Endothelial cell of umbilical vein (primary cell): ENCODE measurements at regions not wholly inside any gene's neighbourhood (a gene's known extent, or its start where the extent isn't known, plus 50 kb on each side); places are given as distances from the start of the nearest gene placed in this dataset.

Experiments used
- EZH2 ChIP-seq: IDR thresholded peaks from 2 replicates; pipeline ENCODE4 v1.6.1; 2012; ENCODE audit warnings: borderline replicate concordance, low read depth, mild to moderate bottlenecking, moderate library complexity, low read length, inconsistent platforms; ENCODE audit not compliant: severe bottlenecking
- POLR2A ChIP-seq: IDR thresholded peaks from 2 replicates; pipeline ENCODE4 v1.6.1; 2012; ENCODE audit warnings: low read depth, mild to moderate bottlenecking, control low read depth, low read length

DNA sequence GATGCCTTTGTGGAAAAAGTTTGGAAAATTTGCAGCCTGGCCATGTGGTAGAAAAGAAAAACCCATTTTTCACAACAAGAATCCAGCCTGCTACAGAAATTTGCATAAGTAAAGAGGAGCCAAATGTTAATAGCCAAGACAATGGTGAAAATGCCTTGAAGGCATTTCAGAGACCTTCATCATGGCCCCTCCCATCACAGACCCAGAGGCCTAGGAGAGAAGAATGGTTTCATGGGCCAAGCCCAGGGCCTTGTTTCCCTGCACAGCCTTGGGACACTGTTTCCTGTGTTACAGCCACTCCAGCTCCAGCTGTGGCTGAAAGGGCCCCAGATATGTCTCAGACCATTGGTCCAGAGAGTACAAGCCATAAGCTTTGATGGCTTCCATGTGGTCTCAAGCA, 101.4 kb upstream of the LINC00632 start:
- TF ChIP-seq POLR2A = no peak
- no peak for TF ChIP-seq EZH2
